Liver (tissue), 3 donors: ENCODE measurements at regions not wholly inside any gene's neighbourhood (a gene's known extent, or its start where the extent isn't known, plus 50 kb on each side); places are given as distances from the start of the nearest gene placed in this dataset.

Experiments used
- FOXA1 ChIP-seq: IDR thresholded peaks from 2 replicates; pipeline ENCODE4 v1.6.1; 2016; ENCODE audit warnings: antibody characterized with exemption
- GABPA ChIP-seq, 2 donors: IDR thresholded peaks in 1 of 2; conservative IDR thresholded peaks in 1 of 2; 2 replicates each; pipeline ENCODE4 v1.6.1; 2016; ENCODE audit warnings: antibody characterized with exemption in 2 of 2, mild to moderate bottlenecking in 1 of 2, moderate library complexity in 1 of 2
- JUND ChIP-seq, 2 donors: IDR thresholded peaks; 2 replicates each; pipeline ENCODE4 v1.6.1; 2016; ENCODE audit warnings: antibody characterized with exemption in 2 of 2
- NR2F2 ChIP-seq: IDR thresholded peaks from 2 replicates; pipeline ENCODE4 v1.6.1; 2016; ENCODE audit warnings: antibody characterized with exemption
- RAD21 ChIP-seq, 2 donors: IDR thresholded peaks; 2 replicates each; pipeline ENCODE4 v1.6.1; 2016; ENCODE audit warnings: antibody characterized with exemption in 2 of 2, mild to moderate bottlenecking in 2 of 2
- RXRA ChIP-seq, 2 donors: IDR thresholded peaks; 2 replicates each; pipeline ENCODE4 v1.6.1; 2017 to 2018; ENCODE audit warnings: antibody characterized with exemption in 2 of 2, mild to moderate bottlenecking in 1 of 2
- SP1 ChIP-seq: IDR thresholded peaks from 2 replicates; pipeline ENCODE4 v1.6.1; 2018; ENCODE audit warnings: antibody characterized with exemption, mild to moderate bottlenecking
- TAF1 ChIP-seq: conservative IDR thresholded peaks from 2 replicates; pipeline ENCODE4 v1.6.1; 2016; ENCODE audit warnings: antibody characterized with exemption, mild to moderate bottlenecking
- YY1 ChIP-seq: IDR thresholded peaks from 2 replicates; pipeline ENCODE4 v1.6.1; 2016; ENCODE audit warnings: antibody characterized with exemption, mild to moderate bottlenecking
- TF ChIP-seq, protein P1 (sequence below): fragments of 150-350 bp; IDR thresholded peaks from 2 replicates; pipeline ENCODE4 v1.5.1; 2017; ENCODE audit warnings: improper control_type of control experiment, low read depth, low read length; ENCODE audit not compliant: missing input control
- TF ChIP-seq, protein P2 (sequence below): IDR thresholded peaks from 2 replicates; pipeline ENCODE4 v1.6.1; 2016; ENCODE audit warnings: antibody characterized with exemption, mild to moderate bottlenecking
- TF ChIP-seq, protein P3 (sequence below): IDR thresholded peaks from 2 replicates; pipeline ENCODE4 v1.6.1; 2016; ENCODE audit warnings: antibody characterized with exemption
- TF ChIP-seq, protein P4 (sequence below): IDR thresholded peaks from 2 replicates; pipeline ENCODE4 v1.6.1; 2016; ENCODE audit warnings: antibody characterized with exemption
- donor health status: healthy.
- donor health status: healthy.

DNA sequence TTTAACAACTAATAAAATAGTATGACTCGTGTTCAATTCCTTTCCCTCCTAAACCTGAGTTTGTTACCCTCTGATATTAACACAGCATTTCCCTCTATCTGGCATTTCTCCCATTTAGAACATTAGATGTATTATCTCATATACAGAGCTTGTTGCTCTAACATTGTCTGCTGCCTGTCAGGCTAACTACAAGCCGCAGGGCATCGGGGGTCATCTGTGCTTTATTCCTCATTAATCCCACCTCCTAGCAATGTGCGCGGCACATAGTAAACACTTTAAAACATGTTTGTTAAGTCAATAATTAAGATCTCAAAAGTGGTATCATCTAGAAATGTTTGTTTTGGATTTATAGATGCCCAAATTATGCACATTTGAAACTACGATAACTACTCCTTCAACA is 52.9 kb upstream of the NEBL start:
- TF ChIP-seq, protein P1, sequence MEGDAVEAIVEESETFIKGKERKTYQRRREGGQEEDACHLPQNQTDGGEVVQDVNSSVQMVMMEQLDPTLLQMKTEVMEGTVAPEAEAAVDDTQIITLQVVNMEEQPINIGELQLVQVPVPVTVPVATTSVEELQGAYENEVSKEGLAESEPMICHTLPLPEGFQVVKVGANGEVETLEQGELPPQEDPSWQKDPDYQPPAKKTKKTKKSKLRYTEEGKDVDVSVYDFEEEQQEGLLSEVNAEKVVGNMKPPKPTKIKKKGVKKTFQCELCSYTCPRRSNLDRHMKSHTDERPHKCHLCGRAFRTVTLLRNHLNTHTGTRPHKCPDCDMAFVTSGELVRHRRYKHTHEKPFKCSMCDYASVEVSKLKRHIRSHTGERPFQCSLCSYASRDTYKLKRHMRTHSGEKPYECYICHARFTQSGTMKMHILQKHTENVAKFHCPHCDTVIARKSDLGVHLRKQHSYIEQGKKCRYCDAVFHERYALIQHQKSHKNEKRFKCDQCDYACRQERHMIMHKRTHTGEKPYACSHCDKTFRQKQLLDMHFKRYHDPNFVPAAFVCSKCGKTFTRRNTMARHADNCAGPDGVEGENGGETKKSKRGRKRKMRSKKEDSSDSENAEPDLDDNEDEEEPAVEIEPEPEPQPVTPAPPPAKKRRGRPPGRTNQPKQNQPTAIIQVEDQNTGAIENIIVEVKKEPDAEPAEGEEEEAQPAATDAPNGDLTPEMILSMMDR, result no peak
- TF ChIP-seq, protein P2, sequence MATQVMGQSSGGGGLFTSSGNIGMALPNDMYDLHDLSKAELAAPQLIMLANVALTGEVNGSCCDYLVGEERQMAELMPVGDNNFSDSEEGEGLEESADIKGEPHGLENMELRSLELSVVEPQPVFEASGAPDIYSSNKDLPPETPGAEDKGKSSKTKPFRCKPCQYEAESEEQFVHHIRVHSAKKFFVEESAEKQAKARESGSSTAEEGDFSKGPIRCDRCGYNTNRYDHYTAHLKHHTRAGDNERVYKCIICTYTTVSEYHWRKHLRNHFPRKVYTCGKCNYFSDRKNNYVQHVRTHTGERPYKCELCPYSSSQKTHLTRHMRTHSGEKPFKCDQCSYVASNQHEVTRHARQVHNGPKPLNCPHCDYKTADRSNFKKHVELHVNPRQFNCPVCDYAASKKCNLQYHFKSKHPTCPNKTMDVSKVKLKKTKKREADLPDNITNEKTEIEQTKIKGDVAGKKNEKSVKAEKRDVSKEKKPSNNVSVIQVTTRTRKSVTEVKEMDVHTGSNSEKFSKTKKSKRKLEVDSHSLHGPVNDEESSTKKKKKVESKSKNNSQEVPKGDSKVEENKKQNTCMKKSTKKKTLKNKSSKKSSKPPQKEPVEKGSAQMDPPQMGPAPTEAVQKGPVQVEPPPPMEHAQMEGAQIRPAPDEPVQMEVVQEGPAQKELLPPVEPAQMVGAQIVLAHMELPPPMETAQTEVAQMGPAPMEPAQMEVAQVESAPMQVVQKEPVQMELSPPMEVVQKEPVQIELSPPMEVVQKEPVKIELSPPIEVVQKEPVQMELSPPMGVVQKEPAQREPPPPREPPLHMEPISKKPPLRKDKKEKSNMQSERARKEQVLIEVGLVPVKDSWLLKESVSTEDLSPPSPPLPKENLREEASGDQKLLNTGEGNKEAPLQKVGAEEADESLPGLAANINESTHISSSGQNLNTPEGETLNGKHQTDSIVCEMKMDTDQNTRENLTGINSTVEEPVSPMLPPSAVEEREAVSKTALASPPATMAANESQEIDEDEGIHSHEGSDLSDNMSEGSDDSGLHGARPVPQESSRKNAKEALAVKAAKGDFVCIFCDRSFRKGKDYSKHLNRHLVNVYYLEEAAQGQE, result no peak
- TF ChIP-seq RAD21 (IDR thresholded peaks at IDR 0.05) (no peak), SP1 (no peak), YY1 (no peak), TAF1 (no peak), RXRA (IDR thresholded peaks at IDR 0.05) (no peak), FOXA1 (no peak), NR2F2 (no peak), GABPA (IDR thresholded peaks at IDR 0.05 in 1 of 2, conservative IDR thresholded peaks at IDR 0.05 in 1 of 2) (no peak), JUND (IDR thresholded peaks at IDR 0.05) (no peak)
- TF ChIP-seq, protein P3, sequence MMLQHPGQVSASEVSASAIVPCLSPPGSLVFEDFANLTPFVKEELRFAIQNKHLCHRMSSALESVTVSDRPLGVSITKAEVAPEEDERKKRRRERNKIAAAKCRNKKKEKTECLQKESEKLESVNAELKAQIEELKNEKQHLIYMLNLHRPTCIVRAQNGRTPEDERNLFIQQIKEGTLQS, result no peak
- TF ChIP-seq, protein P4, sequence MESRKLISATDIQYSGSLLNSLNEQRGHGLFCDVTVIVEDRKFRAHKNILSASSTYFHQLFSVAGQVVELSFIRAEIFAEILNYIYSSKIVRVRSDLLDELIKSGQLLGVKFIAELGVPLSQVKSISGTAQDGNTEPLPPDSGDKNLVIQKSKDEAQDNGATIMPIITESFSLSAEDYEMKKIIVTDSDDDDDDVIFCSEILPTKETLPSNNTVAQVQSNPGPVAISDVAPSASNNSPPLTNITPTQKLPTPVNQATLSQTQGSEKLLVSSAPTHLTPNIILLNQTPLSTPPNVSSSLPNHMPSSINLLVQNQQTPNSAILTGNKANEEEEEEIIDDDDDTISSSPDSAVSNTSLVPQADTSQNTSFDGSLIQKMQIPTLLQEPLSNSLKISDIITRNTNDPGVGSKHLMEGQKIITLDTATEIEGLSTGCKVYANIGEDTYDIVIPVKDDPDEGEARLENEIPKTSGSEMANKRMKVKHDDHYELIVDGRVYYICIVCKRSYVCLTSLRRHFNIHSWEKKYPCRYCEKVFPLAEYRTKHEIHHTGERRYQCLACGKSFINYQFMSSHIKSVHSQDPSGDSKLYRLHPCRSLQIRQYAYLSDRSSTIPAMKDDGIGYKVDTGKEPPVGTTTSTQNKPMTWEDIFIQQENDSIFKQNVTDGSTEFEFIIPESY, result no peak
